Stromal cell of bone marrow (primary cell): ENCODE measurements at regions not wholly inside any gene's neighbourhood (a gene's known extent, or its start where the extent isn't known, plus 50 kb on each side); places are given as distances from the start of the nearest gene placed in this dataset.
"Not testable (repeated sequence)": the region's sequence is repeated elsewhere in the genome, so short reads cannot be mapped to it uniquely, and the experiment has no call there.

Experiments
- DNase-seq: peaks from one replicate; pipeline ENCODE4 v3.0.0-alpha.2; 2012; ENCODE audit warnings: low read depth

DNA sequence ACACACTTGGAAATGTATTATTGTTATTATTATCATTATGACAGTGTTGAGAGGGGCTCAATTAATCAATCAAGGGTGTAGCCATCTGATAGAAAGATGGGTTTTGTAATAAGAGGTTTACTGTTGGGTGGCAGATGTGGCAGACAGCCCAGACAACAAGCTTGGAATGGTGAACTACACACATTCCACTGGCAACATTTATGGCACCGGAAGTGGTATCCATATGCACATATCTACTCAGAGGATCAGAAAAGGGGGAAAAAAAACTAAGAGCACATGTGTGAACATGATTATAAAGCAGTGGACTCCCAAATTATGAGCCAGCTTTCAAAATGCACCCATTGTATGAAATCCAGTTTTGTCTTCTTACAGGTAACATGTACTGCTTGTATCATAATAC, 125.9 kb upstream of the ARX start:
- DNase-seq: no peak

DNA sequence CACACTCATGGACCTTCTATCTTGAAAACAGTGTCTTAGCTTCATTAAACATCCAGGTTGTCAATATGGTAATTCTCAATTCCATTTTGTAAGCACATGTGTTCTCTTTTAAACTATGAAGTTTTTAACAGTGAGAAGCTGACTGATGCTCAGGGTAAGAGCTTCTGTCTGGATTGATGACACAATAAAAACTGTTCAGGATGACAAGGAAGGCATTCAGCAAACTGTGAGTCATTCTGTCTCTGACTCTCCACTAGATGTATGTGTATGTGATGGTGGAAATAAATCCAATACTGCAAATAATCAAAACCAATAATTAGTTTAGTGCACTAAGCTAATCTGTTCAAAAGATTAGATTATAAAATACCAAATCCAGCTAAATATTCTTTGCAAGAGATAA, 115.3 kb upstream of the ARX start:
- no peak for DNase-seq

- no peak for DNase-seq
Measured at GRCh38 chrX:25130619-25131018, 114.9 kb upstream of the ARX start.

GRCh38 chrX:25125483-25125882, 109.7 kb upstream of the ARX start:
- no peak for DNase-seq

GRCh38 chrX:25124391-25124790, 108.6 kb upstream of the ARX start:
- no peak for DNase-seq

- no peak for DNase-seq
Measured at GRCh38 chrX:25112156-25112555, 96.4 kb upstream of the ARX start.

DNA sequence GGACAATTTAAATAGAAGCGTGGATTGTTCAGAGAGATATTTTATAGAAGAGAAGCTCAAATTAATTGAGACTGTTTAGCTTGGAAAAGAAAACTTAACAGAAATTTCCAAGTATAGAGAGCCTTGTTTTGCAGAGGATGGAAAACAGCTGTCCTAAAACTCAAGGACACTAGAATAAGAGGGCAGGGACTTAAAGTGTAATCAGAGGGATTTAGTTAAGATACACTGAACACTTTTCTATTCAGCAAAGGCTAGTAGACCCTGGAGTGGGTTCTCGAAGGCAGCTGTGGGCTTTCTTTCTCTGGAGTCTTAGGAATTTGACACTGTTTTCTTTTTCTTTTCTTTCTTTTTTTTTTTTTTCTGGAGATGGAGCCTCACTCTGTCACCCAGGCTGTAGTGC, 92.7 kb upstream of the ARX start:
- no peak for DNase-seq

GRCh38 chrX:25105221-25105620, 89.5 kb upstream of the ARX start:
- no peak for DNase-seq

GRCh38 chrX:25096522-25097045, 80.8 kb upstream of the ARX start:
- DNase-seq: no peak

- DNase-seq: not testable (repeated sequence)
Measured at GRCh38 chrX:25091152-25091551, 75.4 kb upstream of the ARX start.

DNA sequence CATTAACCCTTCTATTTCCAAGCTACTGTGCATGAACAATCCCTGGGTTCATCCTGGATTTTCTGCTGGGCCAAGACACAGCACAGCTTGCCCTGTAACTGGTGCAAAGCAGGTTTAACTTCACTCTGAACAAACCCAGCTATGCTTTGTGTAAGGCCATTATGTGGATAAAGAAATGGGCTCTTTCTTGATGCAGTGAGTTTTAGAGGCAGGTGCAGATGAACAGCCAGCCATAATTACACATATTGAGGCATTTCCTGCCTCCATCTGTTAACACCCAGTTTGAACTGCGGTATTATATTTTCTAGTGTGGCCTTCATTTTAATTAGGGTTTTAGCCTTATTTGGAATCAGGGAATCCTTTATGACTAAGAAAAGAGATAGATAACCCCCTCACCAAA, 68.7 kb upstream of the ARX start:
- no peak for DNase-seq

- no peak for DNase-seq
Measured at GRCh38 chrX:25083661-25084060, 67.9 kb upstream of the ARX start.

DNA sequence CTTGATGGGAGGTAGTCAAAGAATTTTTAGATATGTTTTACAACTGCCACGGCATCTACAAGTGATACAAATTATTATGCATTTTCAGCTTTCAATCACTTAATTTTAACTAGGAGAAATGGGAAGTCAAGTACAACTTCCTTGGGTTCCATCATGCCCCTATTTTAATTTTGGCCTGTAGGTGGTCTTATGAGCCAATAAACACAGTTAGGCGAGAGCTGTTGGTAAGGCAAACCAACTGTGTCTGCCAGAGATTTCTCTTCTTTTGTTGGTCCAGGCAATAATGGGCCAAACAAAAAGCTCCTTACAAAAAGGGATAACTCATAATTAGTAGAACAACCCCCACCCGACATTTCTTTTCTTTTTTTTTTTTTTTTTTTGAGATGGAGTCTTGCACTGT, 63.3 kb upstream of the ARX start:
- no peak for DNase-seq

DNA sequence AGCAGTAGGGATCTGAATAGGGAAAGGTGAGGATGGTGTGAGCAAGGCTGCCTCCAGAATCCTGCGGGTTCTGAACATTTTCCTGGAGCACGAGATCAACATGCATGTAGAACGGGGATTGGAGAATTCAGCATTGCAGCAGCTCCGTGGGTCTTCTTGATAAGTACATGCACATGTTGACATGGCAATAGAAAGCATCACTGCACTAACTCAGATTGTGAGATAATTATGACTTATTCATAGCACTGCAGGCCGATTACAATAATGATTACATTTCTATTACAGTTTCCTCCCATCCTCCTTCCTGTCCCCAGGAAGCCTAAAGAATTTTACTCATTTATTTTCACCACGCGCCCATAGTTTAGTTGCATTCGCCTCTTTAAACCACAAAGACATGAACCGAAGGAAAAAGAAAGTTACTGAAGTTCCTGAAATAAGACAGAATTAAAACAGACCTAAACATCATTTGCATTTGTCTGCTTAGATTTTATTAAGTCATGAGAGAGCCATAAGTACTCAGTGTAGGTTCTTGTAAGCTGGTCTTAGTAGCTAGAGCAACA, 61.3 kb upstream of the ARX start:
- no peak for DNase-seq

DNA sequence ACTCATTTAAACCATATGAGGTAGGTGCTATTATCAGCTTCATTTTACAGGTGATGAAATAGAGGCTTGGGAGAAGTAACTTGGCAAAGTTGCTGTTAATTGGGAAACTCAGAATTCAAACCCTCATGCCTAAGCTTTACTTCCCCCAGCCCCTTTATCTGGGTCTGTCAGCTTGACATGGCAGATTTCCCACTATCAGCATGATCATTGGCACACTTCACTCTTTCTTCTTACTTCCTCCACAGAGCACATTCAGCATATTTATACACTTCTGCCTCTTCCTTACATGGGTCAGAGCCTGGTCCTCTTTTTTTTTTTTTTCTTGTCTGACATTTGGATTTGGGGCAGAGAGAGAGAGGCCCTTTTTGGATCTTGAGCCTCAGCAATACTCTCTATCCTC, 56.5 kb upstream of the ARX start:
- DNase-seq: no peak

DNA sequence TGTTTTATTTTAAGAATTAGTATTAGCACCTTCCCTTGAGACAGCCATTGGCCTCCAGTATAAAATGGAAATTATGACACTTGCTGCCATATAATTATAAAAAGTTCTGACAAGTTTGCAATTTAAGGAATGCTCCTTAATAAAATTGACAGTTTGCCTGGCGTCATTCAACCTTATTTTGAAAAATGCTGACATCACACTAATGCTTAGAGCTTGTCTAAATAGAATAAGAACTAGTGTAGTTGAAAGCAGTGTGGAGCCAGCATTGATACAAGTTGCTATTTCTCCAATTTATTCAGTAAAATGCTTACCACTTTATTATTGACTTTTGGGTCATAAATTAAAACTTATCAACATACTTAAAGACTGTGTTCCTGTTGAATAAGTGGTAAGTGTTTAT, 54.3 kb upstream of the ARX start:
- DNase-seq: no peak

GRCh38 chrX:25069209-25069608, 53.4 kb upstream of the ARX start:
- no peak for DNase-seq

- DNase-seq: no peak
Measured at GRCh38 chrX:25068340-25068739, 52.6 kb upstream of the ARX start.

DNA sequence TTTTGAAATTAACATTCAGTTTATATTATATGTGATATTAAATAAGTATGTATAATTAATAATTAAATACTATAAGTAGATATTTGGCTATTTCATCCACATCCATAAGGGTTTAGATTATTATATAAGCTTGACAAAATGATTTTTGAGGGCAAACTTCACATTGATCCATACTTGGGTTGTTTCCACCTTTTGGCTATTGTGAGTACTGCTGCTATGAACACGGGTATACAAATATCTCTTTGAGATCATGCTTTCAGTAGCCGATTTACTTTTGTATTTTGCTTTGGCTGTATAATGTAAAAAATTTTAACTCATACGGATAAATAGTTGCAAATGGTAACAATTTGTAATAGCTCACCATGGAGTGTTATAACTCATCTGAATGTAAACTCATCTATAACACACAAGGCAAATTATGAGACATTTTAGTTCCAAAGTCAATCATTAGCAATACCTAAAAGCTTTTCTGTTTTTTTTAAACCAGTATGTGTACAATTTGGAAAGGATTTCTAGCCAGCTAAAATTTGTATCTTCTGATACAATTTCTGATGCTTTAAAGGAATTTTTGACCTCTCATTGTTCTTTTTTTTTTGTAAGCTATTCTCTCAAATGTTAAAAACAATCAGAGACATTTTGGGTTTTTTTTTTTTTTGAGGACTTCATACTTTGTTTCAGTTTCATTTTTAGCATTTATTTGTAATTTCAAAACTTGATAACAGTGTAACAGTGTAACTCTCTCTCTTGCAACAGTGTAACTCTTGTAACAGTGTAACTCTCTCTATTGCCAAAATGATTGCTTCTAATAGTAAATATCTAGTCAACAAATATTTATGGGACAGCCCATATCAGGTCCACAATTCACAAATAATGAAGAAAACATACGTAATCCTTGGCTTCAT, 51.8 kb upstream of the ARX start:
- no peak for DNase-seq

DNA sequence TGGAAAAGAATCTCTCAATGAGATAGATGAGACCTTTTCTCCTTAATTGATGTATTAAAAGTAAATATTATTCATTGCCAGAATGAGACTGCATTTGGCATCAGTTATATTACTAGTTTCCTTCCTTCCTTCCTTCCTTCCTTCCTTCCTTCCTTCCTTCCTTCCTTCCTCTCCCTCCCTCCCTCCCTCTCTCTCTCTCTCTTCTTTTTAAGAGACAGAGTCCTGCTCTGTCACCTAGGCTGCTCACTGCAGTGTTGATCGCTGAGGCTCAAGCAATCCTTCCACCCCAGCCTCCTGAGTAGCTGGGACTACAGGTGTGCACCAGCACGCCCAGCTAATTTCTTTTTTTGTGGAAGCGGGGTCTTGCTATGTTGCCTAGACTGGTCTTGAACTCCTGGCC, 50.4 kb upstream of the ARX start:
- DNase-seq: no peak
